OCI-LY1 (cell line): ENCODE measurements at regions not wholly inside any gene's neighbourhood (a gene's known extent, or its start where the extent isn't known, plus 50 kb on each side); places are given as distances from the start of the nearest gene placed in this dataset.

Experiments used
- H2AFZ ChIP-seq: fragments of 200-600 bp; sonication (generic), shearing (Covaris generic); 2 replicates; pipeline ENCODE4 v1.6.0; 2014; ENCODE audit warnings: antibody characterized with exemption, mild to moderate bottlenecking, low read length
- H3F3A ChIP-seq: fragments of 200-600 bp; sonication (generic), shearing (Covaris generic); 2 replicates; pipeline ENCODE4 v1.6.0; 2014; ENCODE audit warnings: mild to moderate bottlenecking, antibody characterized with exemption, low read length, moderate library complexity; ENCODE audit not compliant: insufficient read depth
- H3K27ac ChIP-seq: fragments of 200-600 bp; sonication (generic); 2 replicates; pipeline ENCODE4 v1.5.1; 2014; ENCODE audit warnings: low read length, mixed run types, mild to moderate bottlenecking, low read depth; ENCODE audit not compliant: poor library complexity, severe bottlenecking
- H3K27me3 ChIP-seq: fragments of 200-600 bp; sonication (generic); 2 replicates; pipeline ENCODE4 v1.6.0; 2014; ENCODE audit warnings: antibody characterized with exemption, mild to moderate bottlenecking, low read length, moderate library complexity; ENCODE audit not compliant: insufficient read depth
- H3K36me3 ChIP-seq: fragments of 200-600 bp; sonication (generic); 2 replicates; pipeline ENCODE4 v1.6.1; 2014; ENCODE audit warnings: mild to moderate bottlenecking, antibody characterized with exemption, low read length, moderate library complexity, mixed read lengths; ENCODE audit not compliant: insufficient read depth
- H3K4me1 ChIP-seq: fragments of 200-600 bp; sonication (generic); 2 replicates; pipeline ENCODE4 v1.5.1; 2014; ENCODE audit warnings: mild to moderate bottlenecking, low read length, moderate library complexity; ENCODE audit not compliant: insufficient read depth, severe bottlenecking
- H3K4me2 ChIP-seq: fragments of 200-600 bp; sonication (generic), shearing (Covaris generic); 2 replicates; pipeline ENCODE4 v1.6.1; 2014; ENCODE audit warnings: low read length
- H3K4me3 ChIP-seq: fragments of 200-600 bp; sonication (generic); 2 replicates; pipeline ENCODE4 v1.5.1; 2014; ENCODE audit warnings: low read length, low read depth, mild to moderate bottlenecking, mixed read lengths; ENCODE audit not compliant: poor library complexity, severe bottlenecking
- H3K79me2 ChIP-seq: fragments of 200-600 bp; shearing (Covaris generic); 2 replicates; pipeline ENCODE4 v1.6.1; 2016; ENCODE audit warnings: mixed run types, low read length, mixed read lengths; ENCODE audit not compliant: insufficient read depth
- H3K9ac ChIP-seq: fragments of 200-600 bp; sonication (generic), shearing (Covaris generic); 2 replicates; pipeline ENCODE4 v1.6.1; 2014; ENCODE audit warnings: mild to moderate bottlenecking, low read length, mixed read lengths
- H3K9me2 ChIP-seq: fragments of 200-600 bp; sonication (generic), shearing (Covaris generic); 2 replicates; pipeline ENCODE4 v1.6.1; 2014; ENCODE audit warnings: low read depth, mild to moderate bottlenecking, low read length, mixed read lengths
- H3K9me3 ChIP-seq: fragments of 200-600 bp; shearing (Covaris generic); 2 replicates; pipeline ENCODE4 v1.6.1; 2014; ENCODE audit warnings: low read length, mixed read lengths
- H4K20me1 ChIP-seq: fragments of 200-600 bp; sonication (generic), shearing (Covaris generic); 2 replicates; pipeline ENCODE4 v1.6.0; 2016; ENCODE audit warnings: mild to moderate bottlenecking, low read length; ENCODE audit not compliant: insufficient read depth
- CTCF ChIP-seq: fragments of 200-600 bp; sonication (generic), shearing (Covaris generic); IDR thresholded peaks from 2 replicates; pipeline ENCODE4 v1.5.1; 2017; ENCODE audit warnings: mild to moderate bottlenecking, antibody characterized with exemption, low read length, moderate library complexity, mixed read lengths
- EZH2 ChIP-seq: fragments of 200-600 bp; sonication (generic), shearing (Covaris generic); IDR thresholded peaks from 2 replicates; pipeline ENCODE4 v1.8.0; 2017; ENCODE audit warnings: borderline replicate concordance, mixed run types, mild to moderate bottlenecking, antibody characterized with exemption, low read length, moderate library complexity, mixed read lengths

GRCh38 chr13:88429862-88430261 lies 758.7 kb downstream of the SLITRK5 start:
- Histone ChIP-seq H4K20me1 (no peaks in the 10 kb centered on the region), H3K27ac (no peak overlapping the region), H3K4me3 (no peak overlapping the region)

GRCh38 chr13:88434953-88435352 lies 763.8 kb downstream of the SLITRK5 start:
- no peaks in the 10 kb centered on the region for H4K20me1 ChIP-seq
- H3K4me3 ChIP-seq = no peak overlapping the region
- no peak overlapping the region for H3K27ac ChIP-seq
- H3K27me3 ChIP-seq = no peaks in the 10 kb centered on the region
- H3K9ac ChIP-seq = no peak overlapping the region
- H3K4me1 ChIP-seq = no peaks in the 10 kb centered on the region
- H2AFZ ChIP-seq = no peak overlapping the region
- H3K4me2 ChIP-seq = no peak overlapping the region
- TF ChIP-seq CTCF (no peak), EZH2 (no peak)
- no peaks in the 10 kb centered on the region for H3F3A ChIP-seq
- H3K9me2 ChIP-seq = no peaks in the 10 kb centered on the region
- H3K36me3 ChIP-seq = no peaks in the 10 kb centered on the region
- H3K9me3 ChIP-seq = no peaks in the 10 kb centered on the region
- H3K79me2 ChIP-seq = no peaks in the 10 kb centered on the region

More at GRCh38 chr13:88429862-88430261, 758.7 kb downstream of the SLITRK5 start:
- Histone ChIP-seq H3K4me1 (no peaks in the 10 kb centered on the region), H3K9ac (no peak overlapping the region), H2AFZ (no peak overlapping the region), H3K36me3 (no peaks in the 10 kb centered on the region), H3K9me3 (no peaks in the 10 kb centered on the region), H3K79me2 (no peaks in the 10 kb centered on the region), H3K4me2 (no peak overlapping the region), H3K27me3 (no peaks in the 10 kb centered on the region), H3F3A (no peaks in the 10 kb centered on the region), H3K9me2 (no peaks in the 10 kb centered on the region)
- no peak for TF ChIP-seq EZH2
- no peak for TF ChIP-seq CTCF

- no peaks in the 10 kb centered on the region for H3K9me2 ChIP-seq
- no peaks in the 10 kb centered on the region for H3K4me1 ChIP-seq
- H3K9ac ChIP-seq = no peak overlapping the region
- no peak overlapping the region for H3K4me3 ChIP-seq
- no peaks in the 10 kb centered on the region for H3K36me3 ChIP-seq
- H3K4me2 ChIP-seq = no peak overlapping the region
- no peak for TF ChIP-seq CTCF
- TF ChIP-seq EZH2 = no peak
- no peaks in the 10 kb centered on the region for H3F3A ChIP-seq
- H3K27me3 ChIP-seq = no peaks in the 10 kb centered on the region
- H4K20me1 ChIP-seq = no peaks in the 10 kb centered on the region
- H2AFZ ChIP-seq = no peak overlapping the region
- H3K79me2 ChIP-seq = no peaks in the 10 kb centered on the region
- no peaks in the 10 kb centered on the region for H3K9me3 ChIP-seq
- H3K27ac ChIP-seq = no peak overlapping the region
Measured at GRCh38 chr13:88436974-88437373, 765.8 kb downstream of the SLITRK5 start.
